ENCODE measurements at regions not wholly inside any gene's neighbourhood (a gene's known extent, or its start where the extent isn't known, plus 50 kb on each side); places are given as distances from the start of the nearest gene placed in this dataset.

DNA sequence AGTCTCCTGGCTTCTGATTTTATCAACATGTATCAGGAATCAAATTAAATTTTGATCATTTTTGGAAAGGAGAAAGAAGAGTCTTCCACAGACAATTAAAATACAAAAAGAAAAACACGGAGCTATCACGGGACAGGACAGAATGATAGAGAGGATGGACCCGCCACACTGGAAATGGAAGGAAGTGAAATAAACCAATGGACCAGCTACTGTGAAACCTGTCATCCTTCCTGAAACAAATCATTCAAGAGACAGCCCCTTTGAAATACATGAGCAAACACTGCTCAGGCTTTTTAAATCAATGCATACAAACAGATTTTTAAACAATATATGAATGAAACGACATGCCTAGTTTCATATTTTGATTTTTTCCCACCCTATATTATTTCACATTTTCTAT, 339.4 kb downstream of the ACTL7B start:
- no peak for TF ChIP-seq CAMTA2 (CRISPR knock-in tag; IDR thresholded peaks at IDR 0.05; ENCODE audit: borderline replicate concordance)
- TF ChIP-seq ZNF572 (CRISPR knock-in tag; IDR thresholded peaks at IDR 0.05) = no peak
- TF ChIP-seq KDM1A (CRISPR knock-in tag; IDR thresholded peaks at IDR 0.05) = no peak
- TF ChIP-seq, protein P1, sequence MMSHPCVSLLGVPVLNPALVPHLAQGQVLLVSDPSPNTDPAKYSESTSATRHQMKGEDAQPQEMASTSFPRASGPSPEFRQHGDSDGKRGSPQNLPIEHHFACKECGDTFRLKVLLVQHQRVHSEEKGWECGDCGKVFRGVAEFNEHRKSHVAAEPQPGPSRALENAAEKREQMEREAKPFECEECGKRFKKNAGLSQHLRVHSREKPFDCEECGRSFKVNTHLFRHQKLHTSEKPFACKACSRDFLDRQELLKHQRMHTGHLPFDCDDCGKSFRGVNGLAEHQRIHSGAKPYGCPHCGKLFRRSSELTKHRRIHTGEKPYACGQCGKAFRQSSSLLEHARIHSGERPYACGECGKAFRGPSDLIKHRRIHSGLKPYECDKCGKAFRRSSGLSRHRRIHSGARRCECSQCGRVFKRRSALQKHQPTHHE (CRISPR knock-in tag; IDR thresholded peaks at IDR 0.05; ENCODE audit: borderline replicate concordance) = no peak
- TF ChIP-seq, protein P2, sequence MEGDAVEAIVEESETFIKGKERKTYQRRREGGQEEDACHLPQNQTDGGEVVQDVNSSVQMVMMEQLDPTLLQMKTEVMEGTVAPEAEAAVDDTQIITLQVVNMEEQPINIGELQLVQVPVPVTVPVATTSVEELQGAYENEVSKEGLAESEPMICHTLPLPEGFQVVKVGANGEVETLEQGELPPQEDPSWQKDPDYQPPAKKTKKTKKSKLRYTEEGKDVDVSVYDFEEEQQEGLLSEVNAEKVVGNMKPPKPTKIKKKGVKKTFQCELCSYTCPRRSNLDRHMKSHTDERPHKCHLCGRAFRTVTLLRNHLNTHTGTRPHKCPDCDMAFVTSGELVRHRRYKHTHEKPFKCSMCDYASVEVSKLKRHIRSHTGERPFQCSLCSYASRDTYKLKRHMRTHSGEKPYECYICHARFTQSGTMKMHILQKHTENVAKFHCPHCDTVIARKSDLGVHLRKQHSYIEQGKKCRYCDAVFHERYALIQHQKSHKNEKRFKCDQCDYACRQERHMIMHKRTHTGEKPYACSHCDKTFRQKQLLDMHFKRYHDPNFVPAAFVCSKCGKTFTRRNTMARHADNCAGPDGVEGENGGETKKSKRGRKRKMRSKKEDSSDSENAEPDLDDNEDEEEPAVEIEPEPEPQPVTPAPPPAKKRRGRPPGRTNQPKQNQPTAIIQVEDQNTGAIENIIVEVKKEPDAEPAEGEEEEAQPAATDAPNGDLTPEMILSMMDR (CRISPR knock-in tag; IDR thresholded peaks at IDR 0.05) = no peak
- no peak for TF ChIP-seq PRPF4 (IDR thresholded peaks at IDR 0.05; ENCODE audit: low read depth, low read length, poor library complexity, severe bottlenecking)
- no peak for TF ChIP-seq PTBP1 (IDR thresholded peaks at IDR 0.05; ENCODE audit: low read depth, low read length, poor library complexity, severe bottlenecking)
- no peak for TF ChIP-seq TAF1 (CRISPR knock-in tag; IDR thresholded peaks at IDR 0.05)
- no peak for TF ChIP-seq MEF2D (CRISPR knock-in tag; IDR thresholded peaks at IDR 0.05)
- TF ChIP-seq, protein P3, sequence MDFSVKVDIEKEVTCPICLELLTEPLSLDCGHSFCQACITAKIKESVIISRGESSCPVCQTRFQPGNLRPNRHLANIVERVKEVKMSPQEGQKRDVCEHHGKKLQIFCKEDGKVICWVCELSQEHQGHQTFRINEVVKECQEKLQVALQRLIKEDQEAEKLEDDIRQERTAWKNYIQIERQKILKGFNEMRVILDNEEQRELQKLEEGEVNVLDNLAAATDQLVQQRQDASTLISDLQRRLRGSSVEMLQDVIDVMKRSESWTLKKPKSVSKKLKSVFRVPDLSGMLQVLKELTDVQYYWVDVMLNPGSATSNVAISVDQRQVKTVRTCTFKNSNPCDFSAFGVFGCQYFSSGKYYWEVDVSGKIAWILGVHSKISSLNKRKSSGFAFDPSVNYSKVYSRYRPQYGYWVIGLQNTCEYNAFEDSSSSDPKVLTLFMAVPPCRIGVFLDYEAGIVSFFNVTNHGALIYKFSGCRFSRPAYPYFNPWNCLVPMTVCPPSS (IDR thresholded peaks at IDR 0.05) = no peak
- TF ChIP-seq HDAC6 (IDR thresholded peaks at IDR 0.05; ENCODE audit: low read depth, low read length) = no peak
- no peak for TF ChIP-seq RAD51 (IDR thresholded peaks at IDR 0.05; ENCODE audit: borderline replicate concordance)
- no peak for TF ChIP-seq EZH2 (conservative IDR thresholded peaks at IDR 0.05; ENCODE audit: low read depth, low read length)
- TF ChIP-seq, protein P4, sequence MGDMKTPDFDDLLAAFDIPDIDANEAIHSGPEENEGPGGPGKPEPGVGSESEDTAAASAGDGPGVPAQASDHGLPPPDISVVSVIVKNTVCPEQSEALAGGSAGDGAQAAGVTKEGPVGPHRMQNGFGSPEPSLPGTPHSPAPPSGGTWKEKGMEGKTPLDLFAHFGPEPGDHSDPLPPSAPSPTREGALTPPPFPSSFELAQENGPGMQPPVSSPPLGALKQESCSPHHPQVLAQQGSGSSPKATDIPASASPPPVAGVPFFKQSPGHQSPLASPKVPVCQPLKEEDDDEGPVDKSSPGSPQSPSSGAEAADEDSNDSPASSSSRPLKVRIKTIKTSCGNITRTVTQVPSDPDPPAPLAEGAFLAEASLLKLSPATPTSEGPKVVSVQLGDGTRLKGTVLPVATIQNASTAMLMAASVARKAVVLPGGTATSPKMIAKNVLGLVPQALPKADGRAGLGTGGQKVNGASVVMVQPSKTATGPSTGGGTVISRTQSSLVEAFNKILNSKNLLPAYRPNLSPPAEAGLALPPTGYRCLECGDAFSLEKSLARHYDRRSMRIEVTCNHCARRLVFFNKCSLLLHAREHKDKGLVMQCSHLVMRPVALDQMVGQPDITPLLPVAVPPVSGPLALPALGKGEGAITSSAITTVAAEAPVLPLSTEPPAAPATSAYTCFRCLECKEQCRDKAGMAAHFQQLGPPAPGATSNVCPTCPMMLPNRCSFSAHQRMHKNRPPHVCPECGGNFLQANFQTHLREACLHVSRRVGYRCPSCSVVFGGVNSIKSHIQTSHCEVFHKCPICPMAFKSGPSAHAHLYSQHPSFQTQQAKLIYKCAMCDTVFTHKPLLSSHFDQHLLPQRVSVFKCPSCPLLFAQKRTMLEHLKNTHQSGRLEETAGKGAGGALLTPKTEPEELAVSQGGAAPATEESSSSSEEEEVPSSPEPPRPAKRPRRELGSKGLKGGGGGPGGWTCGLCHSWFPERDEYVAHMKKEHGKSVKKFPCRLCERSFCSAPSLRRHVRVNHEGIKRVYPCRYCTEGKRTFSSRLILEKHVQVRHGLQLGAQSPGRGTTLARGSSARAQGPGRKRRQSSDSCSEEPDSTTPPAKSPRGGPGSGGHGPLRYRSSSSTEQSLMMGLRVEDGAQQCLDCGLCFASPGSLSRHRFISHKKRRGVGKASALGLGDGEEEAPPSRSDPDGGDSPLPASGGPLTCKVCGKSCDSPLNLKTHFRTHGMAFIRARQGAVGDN (CRISPR knock-in tag; IDR thresholded peaks at IDR 0.05) = no peak

Measured in HepG2 (cell line).